Neuronal stem cell (in vitro differentiated cells): ENCODE measurements at regions not wholly inside any gene's neighbourhood (a gene's known extent, or its start where the extent isn't known, plus 50 kb on each side); places are given as distances from the start of the nearest gene placed in this dataset.

ENCODE experiments used
- DNase-seq: peaks from one replicate; pipeline ENCODE4 v3.0.0-alpha.2; 2013; ENCODE audit warnings: low spot score
- H2AFZ ChIP-seq: one replicate; pipeline ENCODE4 v1.6.1; 2013; ENCODE audit warnings: mild to moderate bottlenecking, low read length, inconsistent platforms
- H2AK5ac ChIP-seq: 2 replicates; pipeline ENCODE4 v1.6.1; 2013; ENCODE audit warnings: low read depth, mild to moderate bottlenecking, inconsistent platforms, low read length, moderate library complexity, mixed read lengths
- H2BK120ac ChIP-seq: 2 replicates; pipeline ENCODE4 v1.6.1; 2013; ENCODE audit warnings: low read depth, mild to moderate bottlenecking, inconsistent platforms, low read length, moderate library complexity, mixed read lengths
- H2BK12ac ChIP-seq: one replicate; pipeline ENCODE4 v1.6.1; 2013; ENCODE audit warnings: low read length, inconsistent platforms
- H2BK15ac ChIP-seq: 2 replicates; pipeline ENCODE4 v1.6.1; 2013; ENCODE audit warnings: mild to moderate bottlenecking, low read length, inconsistent platforms, mixed read lengths
- H2BK5ac ChIP-seq: one replicate; pipeline ENCODE4 v1.6.1; 2013; ENCODE audit warnings: inconsistent platforms, mild to moderate bottlenecking, low read length, moderate library complexity
- H3K14ac ChIP-seq: one replicate; pipeline ENCODE4 v1.6.1; 2013; ENCODE audit warnings: low read length, inconsistent platforms
- H3K18ac ChIP-seq: 2 replicates; pipeline ENCODE4 v1.6.1; 2013; ENCODE audit warnings: low read length, inconsistent platforms
- H3K23ac ChIP-seq: 2 replicates; pipeline ENCODE4 v1.6.1; 2013; ENCODE audit warnings: low read depth, mild to moderate bottlenecking, mixed read lengths, low read length, inconsistent platforms; ENCODE audit not compliant: poor library complexity
- H3K27ac ChIP-seq: replicated peaks from 3 replicates; pipeline ENCODE4 v1.5.1; 2013; ENCODE audit warnings: low read length, inconsistent platforms
- H3K27me3 ChIP-seq, 3 experiments: 2 replicates each; pipeline ENCODE4 v1.6.1; 2013; ENCODE audit warnings: low read length in 3 of 3, mild to moderate bottlenecking in 2 of 3, inconsistent platforms in 1 of 3, low read depth in 1 of 3, mixed read lengths in 1 of 3, moderate library complexity in 1 of 3; ENCODE audit not compliant: control insufficient read depth in 3 of 3, insufficient read depth in 3 of 3
- H3K36me3 ChIP-seq, 2 donors: replicated peaks in 1 of 2; 2 replicates each; pipeline ENCODE4 v1.6.1; 2013; ENCODE audit warnings: low read length in 2 of 2; ENCODE audit not compliant: control insufficient read depth in 2 of 2, insufficient read depth in 2 of 2
- H3K4ac ChIP-seq: 2 replicates; pipeline ENCODE4 v1.6.1; 2013; ENCODE audit warnings: inconsistent platforms, mild to moderate bottlenecking, low read length, moderate library complexity
- H3K4me1 ChIP-seq, 2 donors: 1 replicate in 1 of 2; 2 replicates in 1 of 2; pipeline ENCODE4 v1.6.1; 2013; ENCODE audit warnings: low read length in 2 of 2, low read depth in 1 of 2; ENCODE audit not compliant: control insufficient read depth in 2 of 2, insufficient read depth in 1 of 2
- H3K4me2 ChIP-seq: one replicate; pipeline ENCODE4 v1.6.1; 2013; ENCODE audit warnings: mild to moderate bottlenecking, low read length, inconsistent platforms; ENCODE audit not compliant: insufficient read depth, poor library complexity, severe bottlenecking
- H3K4me3 ChIP-seq, 2 donors: 2 replicates each; pipeline ENCODE4 v1.5.1; 2013; ENCODE audit warnings: low read length in 2 of 2, mild to moderate bottlenecking in 2 of 2, inconsistent platforms in 1 of 2, moderate library complexity in 1 of 2
- H3K79me1 ChIP-seq: one replicate; pipeline ENCODE4 v1.6.1; 2013; ENCODE audit warnings: low read depth, mild to moderate bottlenecking, inconsistent platforms, low read length, moderate library complexity
- H3K9ac ChIP-seq: one replicate; pipeline ENCODE4 v1.6.1; 2013; ENCODE audit warnings: mild to moderate bottlenecking, low read depth, low read length, inconsistent platforms; ENCODE audit not compliant: poor library complexity
- H3K9me3 ChIP-seq, 2 donors: replicated peaks in 1 of 2; 2 replicates each; pipeline versions ENCODE3 to v1.6.1; 2013; ENCODE audit warnings: low read length in 2 of 2, mild to moderate bottlenecking in 2 of 2, inconsistent platforms in 1 of 2, low read depth in 1 of 2, mixed read lengths in 1 of 2, moderate library complexity in 1 of 2; ENCODE audit not compliant: control insufficient read depth in 2 of 2, insufficient read depth in 1 of 2
- H4K8ac ChIP-seq: one replicate; pipeline ENCODE4 v1.6.1; 2013; ENCODE audit warnings: low read depth, mild to moderate bottlenecking, inconsistent platforms, low read length, moderate library complexity
- H4K91ac ChIP-seq: one replicate; pipeline ENCODE4 v1.6.1; 2013; ENCODE audit warnings: low read length, low read depth, mild to moderate bottlenecking, inconsistent platforms; ENCODE audit not compliant: poor library complexity
- WGBS, 2 donors: extraction: QIAGEN DNeasy Blood & Tissue Kit; methylation state at CpG; one replicate each; pipeline ENCODE4 v1.1.7; 2013; ENCODE audit warnings: missing lambda C conversion rate in 2 of 2, mixed read lengths in 1 of 2; ENCODE audit not compliant: insufficient read length in 2 of 2, insufficient replicate concordance in 1 of 2; ENCODE audit errors: extremely low coverage in 2 of 2; 5-methylcytosine and 5-hydroxymethylcytosine counted together

DNA sequence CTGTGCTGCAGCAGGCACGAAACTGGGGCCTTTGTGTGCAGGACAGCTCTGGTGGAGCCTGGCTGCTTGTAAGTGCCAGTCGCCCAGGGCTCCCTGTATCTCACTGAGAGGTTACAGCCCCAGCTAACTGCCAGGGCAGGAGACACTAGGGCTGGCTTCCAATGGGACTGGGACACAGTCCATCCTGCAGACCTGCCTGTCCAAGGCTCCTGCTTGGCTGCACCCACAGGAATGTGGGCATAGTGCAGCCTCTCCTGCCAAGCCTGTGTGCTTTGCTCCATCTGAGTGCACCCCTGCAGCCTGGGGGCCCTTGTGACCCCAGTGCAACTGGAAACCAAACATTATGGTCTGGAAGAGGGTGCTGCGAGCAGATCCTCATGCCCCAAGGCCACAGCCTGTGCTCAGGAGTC is 144.0 kb downstream of the ADAM29 start:
- H2AK5ac ChIP-seq: no peak overlapping the region
- no peak overlapping the region for H2AFZ ChIP-seq
- H4K91ac ChIP-seq: no peak overlapping the region
- no peaks in the 10 kb centered on the region for H3K79me1 ChIP-seq
- peaks cover 0 to 2% of the 10 kb centered on the region in 2 donors for H3K9me3 ChIP-seq
- H2BK120ac ChIP-seq: no peak overlapping the region
- no peak overlapping the region for H3K4ac ChIP-seq
- H3K14ac ChIP-seq: peak overlapping the region; percentile 38
- no peak overlapping the region for H3K27ac ChIP-seq
- H2BK15ac ChIP-seq: no peak overlapping the region
- peak overlapping the region; percentile 63 for H3K9ac ChIP-seq
- no peak overlapping the region for H3K23ac ChIP-seq
- H2BK12ac ChIP-seq: no peak overlapping the region
- H4K8ac ChIP-seq: no peak overlapping the region
- DNase-seq: no peak
- no CpG with 5 or more reads among the region's 3 CpGs for WGBS, 2 donors
- no peak overlapping the region for H2BK5ac ChIP-seq
- no peaks in the 10 kb centered on the region for H3K36me3 ChIP-seq
- H3K18ac ChIP-seq: peak overlapping the region; percentile 5
- H3K27me3 ChIP-seq: no peaks in the 10 kb centered on the region
- H3K4me2 ChIP-seq: no peak overlapping the region
- H3K4me1 ChIP-seq: no peaks in the 10 kb centered on the region
- H3K4me3 ChIP-seq: no peak overlapping the region

GRCh38 chr4:175065228-175065627 is 147.1 kb downstream of the ADAM29 start:
- Histone ChIP-seq H2BK12ac (no peak overlapping the region), H2AK5ac (no peak overlapping the region), H3K9ac (no peak overlapping the region), H3K27ac (no peak overlapping the region), H2BK15ac (no peak overlapping the region), H3K4me1 (no peaks in the 10 kb centered on the region), H3K36me3 (no peaks in the 10 kb centered on the region), H3K23ac (no peak overlapping the region), H3K18ac (no peak overlapping the region), H4K91ac (no peak overlapping the region), H3K27me3 (no peaks in the 10 kb centered on the region), H2AFZ (no peak overlapping the region), H3K14ac (no peak overlapping the region), H3K79me1 (no peaks in the 10 kb centered on the region), H3K4me2 (no peak overlapping the region), H2BK120ac (no peak overlapping the region), H3K4me3 (no peak overlapping the region), H3K4ac (no peak overlapping the region), H3K9me3 (peaks cover 0 to 2% of the 10 kb centered on the region in 2 donors), H4K8ac (no peak overlapping the region), H2BK5ac (no peak overlapping the region)
- no peak for DNase-seq

DNA sequence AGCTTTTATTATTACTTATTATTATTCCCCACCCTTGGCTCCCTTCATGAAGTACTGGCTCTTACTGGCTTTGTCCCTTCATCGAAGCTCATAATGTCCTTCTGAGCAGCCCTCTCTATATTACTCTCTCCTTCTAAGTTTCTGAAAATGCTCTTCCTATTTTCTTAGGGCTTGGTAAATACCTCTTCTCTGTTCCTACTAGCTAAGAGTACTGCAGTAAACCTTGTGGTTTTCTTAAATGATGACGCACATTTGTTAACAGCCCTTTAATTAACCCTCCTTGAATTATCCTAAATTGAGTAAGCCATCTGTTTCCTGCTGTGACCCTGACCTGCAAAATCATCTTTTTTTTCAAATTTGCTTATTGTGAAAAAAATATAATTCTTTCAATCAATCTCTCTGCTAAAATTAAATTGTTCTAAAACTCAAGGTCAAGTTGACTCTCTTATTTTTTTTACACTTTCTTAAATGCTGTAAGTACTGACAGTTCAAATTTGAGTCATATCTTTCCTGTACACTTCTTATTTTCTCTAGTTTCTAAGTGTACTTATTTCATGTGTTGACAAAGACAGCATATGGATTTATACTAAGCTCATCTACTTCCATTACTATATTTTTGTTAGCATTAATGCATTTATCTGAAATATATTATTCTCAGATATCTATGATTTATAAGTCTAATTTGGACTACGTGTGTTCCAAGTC is 148.9 kb downstream of the ADAM29 start:
- H4K8ac ChIP-seq: no peak overlapping the region
- H3K18ac ChIP-seq: no peak overlapping the region
- no peaks in the 10 kb centered on the region for H3K36me3 ChIP-seq
- H2BK12ac ChIP-seq: no peak overlapping the region
- no peak overlapping the region for H3K4me3 ChIP-seq
- H4K91ac ChIP-seq: no peak overlapping the region
- DNase-seq: no peak
- no peak overlapping the region for H3K27ac ChIP-seq
- no peak overlapping the region for H3K9ac ChIP-seq
- no peak overlapping the region for H2BK15ac ChIP-seq
- no peak overlapping the region for H3K23ac ChIP-seq
- no peak overlapping the region for H2BK120ac ChIP-seq
- no peak overlapping the region for H3K4ac ChIP-seq
- no peak overlapping the region for H3K14ac ChIP-seq
- no peak overlapping the region for H3K4me2 ChIP-seq
- no peak overlapping the region for H2AFZ ChIP-seq
- H3K79me1 ChIP-seq: no peaks in the 10 kb centered on the region
- H2BK5ac ChIP-seq: no peak overlapping the region
- no peaks in the 10 kb centered on the region for H3K27me3 ChIP-seq
- no peaks in the 10 kb centered on the region for H3K4me1 ChIP-seq
- no CpG with 5 or more reads among the region's 3 CpGs for WGBS, 2 donors
- H2AK5ac ChIP-seq: no peak overlapping the region
- H3K9me3 ChIP-seq: peaks cover 0 to 1% of the 10 kb centered on the region in 2 donors

DNA sequence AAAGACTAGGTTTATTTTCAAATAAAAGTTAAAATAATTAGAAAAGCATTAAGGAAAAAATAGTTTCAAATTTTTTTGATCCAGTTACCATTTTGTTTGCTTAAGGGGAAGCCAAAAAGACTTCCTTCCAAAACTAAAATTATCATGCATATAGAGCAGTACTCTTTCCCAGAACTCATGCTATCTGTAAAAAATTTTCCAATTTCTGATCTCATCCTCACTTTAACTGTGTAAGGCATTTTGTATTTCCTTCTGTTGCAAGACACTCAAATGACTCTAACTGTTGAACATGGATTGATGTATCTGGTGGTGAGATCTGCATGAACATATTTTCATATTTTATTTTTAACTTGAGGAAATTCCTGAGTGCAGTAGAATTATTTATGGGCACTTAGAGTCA is 150.1 kb downstream of the ADAM29 start:
- no peak overlapping the region for H3K9ac ChIP-seq
- H3K23ac ChIP-seq: no peak overlapping the region
- H3K4me3 ChIP-seq: no peak overlapping the region
- no peak overlapping the region for H3K14ac ChIP-seq
- no peak overlapping the region for H2BK15ac ChIP-seq
- H3K18ac ChIP-seq: no peak overlapping the region
- no peak overlapping the region for H4K8ac ChIP-seq
- no peak overlapping the region for H2BK120ac ChIP-seq
- H2BK12ac ChIP-seq: no peak overlapping the region
- H2AK5ac ChIP-seq: no peak overlapping the region
- no peaks in the 10 kb centered on the region for H3K27me3 ChIP-seq
- no peaks in the 10 kb centered on the region for H3K9me3 ChIP-seq
- H3K4me1 ChIP-seq: no peaks in the 10 kb centered on the region
- no peak overlapping the region for H2BK5ac ChIP-seq
- no peak overlapping the region for H3K4ac ChIP-seq
- no peak for DNase-seq
- H4K91ac ChIP-seq: no peak overlapping the region
- H3K36me3 ChIP-seq: no peaks in the 10 kb centered on the region
- H3K79me1 ChIP-seq: no peaks in the 10 kb centered on the region
- no peak overlapping the region for H3K27ac ChIP-seq
- H3K4me2 ChIP-seq: no peak overlapping the region
- H2AFZ ChIP-seq: no peak overlapping the region
